NCI-H1417 treated with DMSO at 0.1 percent for 48 hours (cell line): ENCODE measurements at regions not wholly inside any gene's neighbourhood (a gene's known extent, or its start where the extent isn't known, plus 50 kb on each side); places are given as distances from the start of the nearest gene placed in this dataset.

Experiments used
- DNase-seq: peaks from one replicate; lab custom pipeline; 2025; lab: John Stamatoyannopoulos, UW

- no peak for DNase-seq
Observed at GRCh38 chr3:152516216-152516615, 247.5 kb downstream of the MBNL1 start.

- DNase-seq = no peak
Observed at GRCh38 chr3:152517502-152517901, 248.8 kb downstream of the MBNL1 start.

- no peak for DNase-seq
Observed at GRCh38 chr3:152518346-152518745, 249.6 kb downstream of the MBNL1 start.

- no peak for DNase-seq
Observed at GRCh38 chr3:152519376-152519775, 250.6 kb downstream of the MBNL1 start.

- DNase-seq = no peak
Observed at GRCh38 chr3:152522036-152522435, 253.3 kb downstream of the MBNL1 start.

- no peak for DNase-seq
Observed at GRCh38 chr3:152524198-152525140, 255.7 kb downstream of the MBNL1 start.

GRCh38 chr3:152531717-152532116 is 263.0 kb downstream of the MBNL1 start:
- DNase-seq = no peak

- no peak for DNase-seq
Observed at GRCh38 chr3:152538518-152538917, 269.8 kb downstream of the MBNL1 start.

GRCh38 chr3:152539191-152539764 is 270.5 kb downstream of the MBNL1 start:
- DNase-seq = no peak

GRCh38 chr3:152540120-152540519 is 271.4 kb downstream of the MBNL1 start:
- no peak for DNase-seq

- DNase-seq = no peak
Observed at GRCh38 chr3:152547153-152547552, 278.4 kb downstream of the MBNL1 start.

- no peak for DNase-seq
Observed at GRCh38 chr3:152549263-152549662, 280.5 kb downstream of the MBNL1 start.

- no peak for DNase-seq
Observed at GRCh38 chr3:152550284-152550683, 281.6 kb downstream of the MBNL1 start.

- DNase-seq = no peak
Observed at GRCh38 chr3:152554980-152555379, 280.0 kb upstream of the P2RY1 start.

GRCh38 chr3:152555666-152556291 is 279.2 kb upstream of the P2RY1 start:
- no peak for DNase-seq

- DNase-seq = no peak
Observed at GRCh38 chr3:152556731-152557254, 278.1 kb upstream of the P2RY1 start.

- no peak for DNase-seq
Observed at GRCh38 chr3:152557302-152557999, 277.5 kb upstream of the P2RY1 start.

GRCh38 chr3:152558386-152558785 is 276.5 kb upstream of the P2RY1 start:
- DNase-seq = no peak

GRCh38 chr3:152559246-152559645 is 275.7 kb upstream of the P2RY1 start:
- no peak for DNase-seq

- DNase-seq = no peak
Observed at GRCh38 chr3:152564459-152564858, 270.5 kb upstream of the P2RY1 start.

- peak; percentile 33 for DNase-seq
Observed at GRCh38 chr3:152574461-152575079, 260.4 kb upstream of the P2RY1 start.

- DNase-seq = no peak
Observed at GRCh38 chr3:152578769-152579168, 256.2 kb upstream of the P2RY1 start.
